ENCODE measurements at regions not wholly inside any gene's neighbourhood (a gene's known extent, or its start where the extent isn't known, plus 50 kb on each side); places are given as distances from the start of the nearest gene placed in this dataset.
A peak's percentile ranks its signal among the peaks of the same experiment; 100 is the strongest.

DNA sequence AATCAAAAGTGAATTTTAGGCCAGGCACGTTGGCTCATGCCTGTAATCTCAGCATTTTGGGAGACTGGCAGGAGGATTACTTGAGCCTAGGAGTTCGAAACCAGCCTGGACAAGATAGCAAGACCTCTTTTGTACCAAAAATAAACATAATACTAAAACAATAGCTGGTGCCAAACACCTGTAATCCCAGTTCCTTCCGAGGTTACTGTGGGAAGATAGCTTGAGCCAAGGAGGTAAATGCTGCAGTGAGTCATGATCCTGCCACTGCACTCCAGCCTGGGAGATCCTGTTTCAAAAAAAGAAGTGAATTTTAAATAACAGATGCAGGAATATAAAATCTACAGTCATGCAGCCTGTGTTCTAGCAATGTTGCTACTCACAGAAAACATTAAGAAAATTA lies 488.3 kb downstream of the PPARGC1A start:
- no peak for DNase-seq (ENCODE audit: low read depth)

DNA sequence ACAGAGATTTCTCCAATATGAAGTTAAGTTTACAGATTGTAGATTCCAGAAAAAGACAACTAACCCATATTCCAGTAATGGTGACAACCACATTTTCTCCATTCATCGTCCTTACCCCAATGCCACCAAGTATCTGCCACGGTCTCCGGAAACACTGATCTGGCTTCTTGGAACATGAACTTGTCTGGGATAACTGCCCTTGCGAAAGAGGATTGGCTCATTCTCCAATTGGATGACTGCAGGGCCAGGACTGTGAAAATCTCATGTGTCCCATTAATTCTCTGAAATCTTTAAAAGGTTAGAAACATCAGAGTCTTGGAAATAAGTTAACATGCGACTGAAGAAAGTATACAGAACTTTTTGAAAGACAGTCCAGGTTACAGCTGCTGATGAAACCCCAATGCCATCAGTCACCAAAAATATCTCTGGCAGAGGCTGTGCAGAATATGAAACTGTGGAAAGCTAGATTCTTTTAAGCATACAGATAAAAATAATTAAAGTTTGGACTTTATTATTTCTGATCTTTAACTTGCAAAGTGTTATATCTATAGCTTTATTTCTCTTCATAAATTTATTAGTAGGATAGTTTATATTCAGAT lies 496.9 kb downstream of the PPARGC1A start:
- DNase-seq (ENCODE audit: low read depth): no peak

DNA sequence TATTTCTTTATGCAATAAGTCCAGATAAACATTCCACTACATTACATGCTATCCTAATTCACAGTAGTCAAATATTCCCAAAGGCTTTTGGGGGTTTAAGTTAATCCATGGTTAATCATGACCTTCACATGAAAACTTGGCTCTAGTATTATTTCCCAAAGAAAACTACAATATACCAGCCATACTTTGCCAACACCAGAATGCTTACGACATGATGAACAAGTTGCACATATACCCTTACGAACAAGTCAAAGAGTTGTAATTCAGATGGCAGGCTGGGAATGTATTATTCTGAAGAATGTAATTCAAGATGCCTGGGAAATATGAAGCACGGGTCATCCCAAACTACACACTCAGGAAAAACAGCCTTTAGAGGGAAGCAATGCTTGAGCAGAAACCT lies 499.6 kb downstream of the PPARGC1A start:
- DNase-seq (ENCODE audit: low read depth): no peak

DNA sequence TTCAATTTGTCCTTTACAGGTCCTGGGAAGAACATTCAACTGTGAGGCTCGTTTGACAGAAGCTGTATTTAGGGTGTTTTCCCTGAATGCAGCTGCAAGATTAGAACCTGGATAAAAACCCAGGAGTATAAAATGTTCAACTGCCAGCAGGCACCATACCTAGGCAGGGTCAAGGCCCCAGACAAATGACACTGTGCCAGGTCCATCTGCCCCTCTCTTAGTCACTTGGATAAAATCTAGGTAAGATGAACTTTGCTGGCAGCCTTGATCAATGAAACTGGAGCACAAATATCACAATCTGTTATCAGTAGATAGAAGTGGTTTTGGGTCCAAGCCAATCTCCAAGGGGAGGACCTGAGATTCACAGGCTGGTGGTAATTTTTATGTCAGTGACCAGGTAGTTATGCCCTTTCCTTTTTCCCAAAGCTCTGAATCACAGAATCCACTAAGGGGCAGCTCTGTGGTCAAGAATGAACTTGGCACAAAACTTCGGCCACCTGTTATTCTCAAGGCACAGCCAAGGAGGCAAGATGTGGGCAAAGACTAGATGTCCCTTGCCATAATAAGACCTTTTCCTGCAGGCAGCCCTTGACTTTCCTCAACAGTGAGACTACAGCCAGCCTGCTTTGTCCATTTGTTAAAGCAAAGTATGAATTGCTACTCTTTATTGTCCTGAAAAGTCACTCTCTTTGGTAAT lies 501.0 kb downstream of the PPARGC1A start:
- no peak for DNase-seq (ENCODE audit: low read depth)

DNA sequence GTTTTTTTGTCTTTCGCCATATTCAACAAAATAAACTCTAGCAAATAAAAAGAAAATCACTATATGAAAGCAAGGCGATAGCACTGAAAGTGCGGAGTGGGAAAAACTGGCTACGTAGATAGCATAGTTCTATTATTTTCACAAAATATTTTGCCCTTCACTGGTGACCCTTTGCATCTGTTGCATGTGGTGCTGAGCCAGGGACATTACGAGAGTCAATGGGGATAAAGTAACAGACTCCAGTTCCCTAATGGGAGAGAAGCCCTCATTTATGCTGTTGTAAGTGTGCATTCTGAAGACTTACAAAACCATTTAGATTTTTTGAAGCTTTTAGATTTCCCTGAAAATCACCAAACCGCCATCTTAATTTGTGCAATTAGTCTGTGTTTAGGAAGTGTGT lies 501.6 kb downstream of the PPARGC1A start:
- DNase-seq (ENCODE audit: low read depth): no peak

DNA sequence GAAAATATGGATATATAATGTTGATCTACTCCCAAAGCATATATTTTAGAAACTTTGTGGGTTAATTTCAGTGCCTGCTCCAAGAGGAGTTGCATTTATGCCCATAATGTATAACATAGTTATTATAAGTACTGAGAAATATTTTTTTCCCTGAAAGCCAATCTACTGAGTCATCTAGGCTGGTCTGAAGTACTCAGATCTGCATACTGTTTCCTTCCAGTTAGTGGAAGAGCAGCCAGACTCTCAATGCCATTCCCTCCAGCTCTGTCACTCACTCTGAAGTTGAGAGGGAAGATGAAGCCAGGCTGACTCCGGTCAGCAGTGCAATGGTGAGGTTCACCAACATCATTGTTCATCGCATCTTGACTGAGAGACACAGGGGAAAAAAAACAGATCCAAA lies 505.1 kb downstream of the PPARGC1A start:
- DNase-seq (ENCODE audit: low read depth): no peak

DNA sequence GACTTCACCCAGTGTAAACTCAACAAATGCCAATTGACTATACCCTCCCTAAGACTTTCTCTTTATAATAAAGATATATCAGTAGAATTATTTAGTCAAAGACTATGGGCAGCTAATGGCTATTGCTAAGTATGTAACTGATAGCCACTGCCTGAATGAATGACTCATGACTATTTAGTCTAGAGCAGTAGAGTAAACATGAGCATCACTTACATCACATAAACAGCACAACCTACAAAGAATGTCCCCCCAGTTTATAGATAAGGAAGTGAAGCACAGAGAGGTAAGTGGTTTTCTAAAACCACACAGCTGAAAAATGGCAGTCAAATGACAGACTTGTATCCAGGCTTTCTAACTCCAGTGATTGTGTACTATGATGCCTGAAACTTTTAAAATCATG lies 507.0 kb downstream of the PPARGC1A start:
- no peak for DNase-seq (ENCODE audit: low read depth)

DNA sequence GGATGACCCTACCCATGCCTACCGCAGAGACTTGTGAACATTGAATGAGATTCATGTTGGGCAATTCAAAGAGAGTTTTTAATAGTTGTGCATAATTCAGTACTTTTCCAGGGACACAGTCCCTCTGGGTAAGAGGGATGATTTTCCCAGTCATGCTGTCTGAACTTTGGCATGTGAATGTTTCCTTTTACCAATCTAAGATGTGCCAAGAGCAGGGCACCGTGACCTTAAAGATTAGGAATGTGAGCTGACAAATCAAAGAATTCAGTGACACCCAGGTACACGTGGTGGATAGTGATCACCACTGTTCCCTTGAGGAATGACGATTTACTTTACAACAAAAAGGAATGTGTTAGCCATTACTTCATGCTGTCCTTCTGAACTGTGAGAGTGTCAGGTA lies 515.6 kb downstream of the PPARGC1A start:
- DNase-seq (ENCODE audit: low read depth): no peak

DNA sequence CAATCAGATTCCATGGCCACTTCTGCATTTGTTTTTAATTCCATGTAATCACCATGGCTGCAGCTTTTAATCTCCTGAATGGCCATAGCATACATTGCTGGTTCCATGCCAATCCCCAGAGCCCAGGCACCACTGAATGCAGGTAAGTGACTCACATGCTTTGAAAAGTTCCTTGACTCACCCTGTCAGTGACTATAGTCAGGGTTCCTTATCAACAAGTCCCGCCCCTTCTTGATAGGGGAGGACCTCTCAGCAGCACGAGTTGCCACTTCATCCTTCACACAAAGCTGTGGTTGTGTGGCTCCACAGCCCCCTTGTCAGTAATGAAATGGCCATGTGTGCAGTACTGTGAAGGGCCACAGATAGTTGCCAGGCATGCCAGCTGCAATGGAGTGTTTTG lies 516.6 kb downstream of the PPARGC1A start:
- peak; percentile 4 for DNase-seq (ENCODE audit: low read depth)

DNA sequence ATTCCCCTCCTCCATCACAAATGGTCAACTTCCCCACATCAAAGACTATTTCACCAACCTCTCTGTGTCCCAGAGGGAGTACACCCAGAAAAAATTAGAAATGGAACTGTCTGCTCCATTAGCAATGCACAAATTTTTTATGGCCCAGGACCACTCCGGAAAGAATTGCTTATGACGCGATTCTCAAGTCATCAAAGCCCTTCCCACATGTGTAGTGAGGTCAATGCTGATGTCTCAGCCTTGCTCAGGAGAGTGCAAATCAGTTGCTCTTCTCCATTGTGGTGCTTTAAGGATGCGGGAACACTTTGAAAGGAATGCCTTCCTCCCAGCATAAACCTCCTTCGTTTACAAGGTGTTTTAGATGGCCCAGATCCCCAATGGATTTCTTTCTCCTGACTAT lies 518.3 kb downstream of the PPARGC1A start:
- no peak for DNase-seq (ENCODE audit: low read depth)

DNA sequence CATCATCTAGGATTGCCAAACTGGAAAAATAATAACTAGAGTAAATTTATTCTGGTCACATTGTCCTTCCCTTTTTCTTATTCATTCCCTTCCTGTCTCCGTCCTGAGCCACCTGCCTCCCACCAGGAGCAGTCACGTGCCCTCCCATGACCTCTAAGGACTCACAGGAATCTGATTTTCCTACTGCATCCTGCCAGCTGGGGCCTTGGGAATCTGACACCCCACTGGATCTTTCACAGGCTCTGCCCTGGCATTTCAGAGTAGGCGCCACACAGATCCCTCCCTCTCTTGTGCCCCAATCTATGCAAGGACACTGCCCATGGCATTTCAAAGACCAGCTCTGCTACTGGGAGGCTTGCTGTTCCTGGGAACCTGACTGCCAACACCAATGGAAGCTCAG lies 520.5 kb downstream of the PPARGC1A start:
- no peak for DNase-seq (ENCODE audit: low read depth)

DNA sequence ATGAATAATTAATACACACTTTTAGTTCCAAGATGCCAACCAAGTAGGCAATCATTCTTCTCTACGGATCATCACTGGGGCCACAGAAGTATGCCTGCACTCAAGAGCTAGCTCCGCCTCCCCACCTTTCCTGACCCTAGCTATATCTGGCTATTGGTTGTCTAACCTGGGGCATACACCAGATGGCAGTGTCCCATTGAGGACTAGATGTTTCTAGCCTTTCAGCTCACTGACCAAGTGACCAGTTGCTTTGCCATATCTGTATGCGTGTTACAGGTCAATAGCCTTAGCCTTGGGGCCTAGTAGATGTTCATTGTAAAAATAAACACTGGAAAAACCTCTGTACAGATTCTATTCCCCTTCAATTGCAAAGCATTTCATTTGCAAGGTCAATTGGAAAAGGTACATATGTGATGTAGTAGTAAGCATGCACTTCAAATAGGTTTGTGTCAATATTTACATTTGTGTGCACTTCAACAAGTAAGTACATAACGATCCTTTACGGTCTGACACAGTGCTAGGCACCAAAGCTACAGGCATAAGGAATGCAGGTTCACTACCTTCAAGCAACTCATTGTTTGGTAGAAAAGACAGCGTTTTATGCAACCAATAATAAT lies 521.7 kb downstream of the PPARGC1A start:
- DNase-seq (ENCODE audit: low read depth): no peak

DNA sequence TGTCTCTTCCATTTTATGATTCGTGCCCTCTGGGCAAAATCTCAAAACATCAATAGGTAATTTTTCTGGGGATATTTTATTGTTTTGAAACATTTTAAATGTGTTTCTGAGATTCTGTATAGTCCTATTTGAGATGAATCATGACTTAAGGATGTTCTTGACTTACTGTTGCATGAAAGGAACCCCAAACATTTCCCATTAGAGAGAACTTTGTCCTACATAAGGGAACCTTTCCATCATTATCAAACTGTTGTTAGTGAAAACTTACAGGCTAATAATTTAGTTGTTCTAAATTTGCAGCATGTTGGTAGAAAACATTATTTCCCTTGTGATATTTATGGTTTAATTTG lies 523.3 kb downstream of the PPARGC1A start:
- DNase-seq (ENCODE audit: low read depth): no peak

DNA sequence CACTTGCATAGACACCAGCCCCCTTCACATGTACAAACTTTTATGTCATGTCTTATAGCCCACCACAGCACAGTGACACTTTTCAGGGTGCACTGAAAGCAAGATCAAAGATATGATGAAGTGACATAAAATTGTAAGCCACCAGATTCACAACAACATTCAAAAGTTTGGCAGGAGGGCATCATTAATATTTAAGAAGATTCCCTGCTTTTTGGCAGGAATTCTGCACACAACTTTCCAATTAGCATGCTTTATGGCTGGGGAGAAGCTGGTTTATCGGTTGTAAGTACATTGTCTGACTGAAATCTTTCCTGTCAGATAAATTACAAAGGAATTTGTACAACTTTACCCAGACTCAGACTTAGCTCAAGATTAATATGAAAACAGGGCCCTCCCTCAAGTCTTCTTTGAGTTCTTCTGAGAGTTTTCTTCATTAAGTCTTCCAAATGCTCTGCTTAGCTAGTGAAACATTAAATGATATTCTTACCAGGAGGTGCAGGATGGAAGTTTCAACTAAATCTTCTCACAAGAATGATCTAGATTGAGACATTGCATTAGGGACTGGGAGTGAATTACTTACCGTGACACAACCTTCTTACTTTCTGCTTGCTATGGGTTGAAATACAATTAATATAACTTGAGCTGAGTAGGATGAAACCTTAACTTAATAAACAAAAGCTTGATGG lies 523.8 kb downstream of the PPARGC1A start:
- DNase-seq (ENCODE audit: low read depth): no peak

DNA sequence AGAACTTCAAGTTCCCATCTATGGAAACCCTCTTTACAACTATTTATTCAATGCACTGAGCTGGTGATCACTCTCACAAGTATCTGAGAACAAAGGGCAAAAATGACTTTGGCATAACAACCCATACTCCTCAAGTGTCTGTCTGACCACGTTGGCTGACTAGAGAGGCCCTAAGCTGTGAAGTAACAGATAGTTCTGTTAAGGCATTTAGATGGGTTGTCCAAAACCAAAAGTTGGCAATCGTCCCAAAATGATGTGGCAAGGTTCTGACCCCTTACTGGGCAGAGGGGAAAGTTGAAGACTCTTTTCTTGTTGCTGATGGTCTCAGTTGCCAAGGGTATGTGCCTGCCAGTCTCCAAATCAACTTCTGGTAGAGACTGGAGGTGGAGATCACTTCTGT lies 524.8 kb downstream of the PPARGC1A start:
- no peak for DNase-seq (ENCODE audit: low read depth)

DNA sequence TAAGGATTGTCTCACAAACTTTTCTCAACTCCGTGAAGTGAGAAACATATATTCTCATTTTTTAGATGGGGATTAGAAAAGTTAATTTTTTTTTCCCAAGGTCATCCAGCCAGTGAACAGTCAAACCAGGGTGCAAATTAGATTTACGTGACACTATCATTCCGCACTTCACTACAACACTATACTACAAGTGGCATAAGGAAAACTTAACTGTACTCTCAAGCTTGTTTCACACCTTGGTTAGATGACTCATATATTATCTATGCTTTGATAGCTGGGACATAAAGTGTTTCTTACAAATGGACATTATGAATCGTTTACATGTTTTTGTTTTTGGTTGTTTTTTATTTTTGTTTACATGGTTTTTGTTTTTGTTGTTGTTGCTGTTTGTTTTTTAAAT lies 525.7 kb downstream of the PPARGC1A start:
- DNase-seq (ENCODE audit: low read depth): no peak

DNA sequence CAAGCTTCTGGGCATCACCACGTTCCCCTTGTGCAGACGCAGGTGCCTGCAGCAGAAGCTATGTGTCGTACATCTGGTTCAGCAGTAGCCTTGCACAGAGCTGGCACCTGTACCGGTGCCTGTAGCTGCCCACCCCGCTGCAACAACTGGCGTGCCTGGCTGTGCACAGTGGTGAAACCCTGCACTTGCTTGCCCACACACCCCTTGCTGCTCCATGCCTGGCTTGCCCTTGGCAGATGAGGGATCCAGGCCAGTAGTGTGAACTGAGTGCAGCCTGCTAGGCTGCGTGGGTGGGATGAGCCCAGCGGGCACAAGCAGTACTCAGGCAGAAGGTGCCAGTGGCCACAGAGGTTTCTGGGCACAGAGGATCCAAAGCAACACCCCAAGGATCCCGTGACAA lies 528.4 kb downstream of the PPARGC1A start:
- no peak for DNase-seq (ENCODE audit: low read depth)

DNA sequence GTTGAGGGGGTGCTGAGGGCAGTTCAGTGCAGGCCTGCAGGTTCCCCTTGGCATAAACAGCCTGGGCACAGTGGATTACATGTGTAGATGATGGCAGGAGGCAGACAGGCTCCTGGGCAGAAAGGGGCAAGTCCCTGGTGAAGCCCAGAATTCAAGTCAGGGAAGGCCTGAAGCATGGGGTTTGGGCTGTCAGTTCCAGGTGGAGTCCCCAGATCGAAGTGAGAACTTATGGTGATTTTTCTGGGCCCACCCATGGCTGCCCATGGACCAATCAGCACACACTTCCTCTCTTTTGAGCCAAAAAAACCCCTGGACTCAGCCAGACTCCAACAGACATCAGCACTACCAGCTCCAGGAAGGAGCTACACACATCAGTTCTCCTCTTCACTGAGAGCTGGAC lies 529.1 kb downstream of the PPARGC1A start:
- DNase-seq (ENCODE audit: low read depth): no peak

DNA sequence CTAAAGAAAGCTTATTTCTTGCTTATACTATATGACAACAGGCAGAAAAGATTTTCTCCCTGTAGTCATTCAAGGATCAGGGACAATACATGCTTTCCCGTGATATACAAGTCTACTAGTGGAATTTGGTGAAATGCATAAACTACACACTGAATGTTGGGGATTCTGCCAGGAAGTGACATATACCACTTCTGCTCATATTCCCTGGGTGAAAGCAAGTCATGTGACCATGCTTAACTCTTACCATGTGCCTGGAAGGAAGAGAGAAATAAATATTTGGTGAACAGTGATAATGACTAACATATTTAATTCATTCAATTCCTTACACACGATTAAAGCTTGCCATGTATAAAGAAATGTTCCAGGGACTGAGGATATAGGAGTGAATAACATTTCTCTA lies 534.6 kb downstream of the PPARGC1A start:
- no peak for DNase-seq (ENCODE audit: low read depth)

DNA sequence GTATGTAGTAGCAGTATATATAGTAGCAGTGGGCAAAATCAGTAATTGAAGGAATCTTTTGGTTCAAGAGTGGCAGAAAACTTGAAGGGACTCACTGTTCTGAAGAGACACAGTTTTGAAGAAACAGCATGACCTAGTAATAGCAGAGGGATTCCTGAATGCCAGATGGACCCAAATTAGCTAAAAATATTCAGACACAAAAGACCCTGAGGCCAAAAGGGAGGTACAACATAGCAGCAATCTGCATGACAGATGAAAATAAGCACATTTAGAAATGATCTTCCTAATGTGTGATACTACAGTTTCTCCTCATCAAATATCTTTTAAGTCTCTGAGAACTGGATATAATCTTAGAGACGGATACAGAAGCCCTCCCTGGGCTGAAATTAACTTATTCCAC lies 536.6 kb downstream of the PPARGC1A start:
- no peak for DNase-seq (ENCODE audit: low read depth)

DNA sequence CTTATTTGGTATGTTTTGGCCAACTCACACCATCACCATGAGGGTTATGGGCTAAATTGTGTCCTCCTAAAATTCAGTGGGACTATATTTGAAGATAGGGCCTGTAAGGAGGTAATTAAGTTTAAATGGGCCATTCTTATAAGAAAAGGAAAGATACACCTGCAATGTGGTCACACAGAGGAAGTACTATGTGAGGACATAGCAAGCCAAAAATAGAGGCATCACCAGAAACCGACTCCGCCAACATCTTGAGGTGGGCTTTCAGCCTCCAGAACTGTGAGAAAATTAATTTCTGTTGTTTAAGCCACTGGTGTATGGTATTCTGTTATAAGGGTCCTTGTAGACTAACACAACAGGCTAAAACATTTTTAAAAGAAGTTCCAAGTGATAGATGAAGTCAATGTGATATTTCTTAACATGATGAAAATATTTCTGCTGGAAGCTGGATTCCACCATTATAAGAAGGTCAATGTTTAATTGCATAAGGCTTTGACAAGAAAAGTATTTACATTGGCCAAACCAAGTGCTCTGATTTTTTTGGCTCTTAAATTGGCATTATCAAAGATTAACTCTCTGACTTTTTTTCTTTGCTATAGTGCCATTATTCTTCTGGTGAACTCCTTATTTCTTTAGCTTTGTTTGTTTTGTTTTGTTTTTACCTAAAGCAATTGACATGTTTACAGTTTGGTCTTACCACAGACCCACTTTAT lies 540.9 kb downstream of the PPARGC1A start:
- no peak for DNase-seq (ENCODE audit: low read depth)

DNA sequence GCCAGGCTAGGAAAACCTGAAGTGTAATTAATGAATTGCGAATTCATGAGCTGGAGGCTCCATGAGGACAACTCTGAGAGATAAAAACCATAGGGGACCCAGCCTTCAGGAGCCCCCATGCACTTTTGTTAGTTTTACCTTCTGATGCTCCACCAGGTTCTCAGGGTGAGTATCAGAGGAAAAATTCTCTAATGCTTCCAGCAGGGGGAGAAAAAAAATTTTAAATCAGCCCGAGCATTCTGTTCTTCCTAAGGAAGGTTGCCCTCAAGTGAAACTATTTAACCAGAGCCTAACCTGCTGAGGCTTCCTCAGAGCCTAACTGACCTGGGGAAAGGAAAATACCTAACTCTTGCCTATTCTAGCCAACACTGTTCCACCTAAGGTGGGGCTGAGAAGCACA lies 552.6 kb downstream of the PPARGC1A start:
- DNase-seq (ENCODE audit: low read depth): no peak
